WTC11 (cell line): ENCODE measurements at regions not wholly inside any gene's neighbourhood (a gene's known extent, or its start where the extent isn't known, plus 50 kb on each side); places are given as distances from the start of the nearest gene placed in this dataset.

Experiments
- ATAC-seq: fragments of 200-7000 bp; cut with Tn5 transposase; 2 replicates; pipeline ENCODE4 v1.10.0; 2021; ENCODE audit warnings: mild to moderate bottlenecking, moderate library complexity
- CTCF ChIA-PET: fragments of 300-600 bp; sonication (Branson Sonifier 250); formaldehyde crosslinking; loops from one replicate; lab custom pipeline; 2021; ENCODE audit warnings: antibody characterized with exemption; lab: Charles Lee
- POLR2A ChIA-PET: fragments of 350-600 bp; sonication (Branson Sonifier 250); formaldehyde crosslinking; loops from one replicate; lab custom pipeline; 2021; ENCODE audit warnings: antibody characterized with exemption; lab: Charles Lee
- DNase-seq: peaks from one replicate; pipeline ENCODE4 v3.0.0; 2021; ENCODE audit warnings: low spot score
- H3K27ac Mint-ChIP-seq: 2 replicates; pipeline ENCODE4 v1.8.0; 2021; ENCODE audit warnings: mixed read lengths
- H3K27me3 Mint-ChIP-seq: 2 replicates; pipeline ENCODE4 v1.8.0; 2021; ENCODE audit warnings: low read depth, mild to moderate bottlenecking, moderate library complexity, mixed read lengths
- H3K36me3 Mint-ChIP-seq: 2 replicates; pipeline ENCODE4 v1.8.0; 2021; ENCODE audit warnings: mixed read lengths
- H3K4me1 Mint-ChIP-seq: 2 replicates; pipeline ENCODE4 v1.8.0; 2022; ENCODE audit warnings: mixed read lengths
- H3K4me3 Mint-ChIP-seq: 2 replicates; pipeline ENCODE4 v1.8.0; 2021; ENCODE audit warnings: mild to moderate bottlenecking, moderate library complexity, mixed read lengths
- H3K9me3 Mint-ChIP-seq: 2 replicates; pipeline ENCODE4 v1.8.0; 2021; ENCODE audit warnings: mixed read lengths
- ATF1 ChIP-seq: sonication (generic); formaldehyde crosslinking; IDR thresholded peaks from 2 replicates; pipeline ENCODE4 v1.8.1; 2023; ENCODE audit warnings: mild to moderate bottlenecking, moderate library complexity, missing genetic modification reagents
- CREB1 ChIP-seq: sonication (generic); formaldehyde crosslinking; IDR thresholded peaks from 2 replicates; pipeline ENCODE4 v1.8.0; 2023; ENCODE audit warnings: mild to moderate bottlenecking, missing genetic modification reagents
- EMX1 ChIP-seq: fragments of 250-450 bp; sonication (Bioruptor Pico); IDR thresholded peaks from 2 replicates; pipeline ENCODE4 v1.8.0; 2021; ENCODE audit warnings: mild to moderate bottlenecking
- ESRRA ChIP-seq: sonication (generic); formaldehyde crosslinking; IDR thresholded peaks from 2 replicates; pipeline ENCODE4 v1.8.1; 2022; ENCODE audit warnings: mild to moderate bottlenecking, missing genetic modification reagents, borderline replicate concordance
- GRHL2 ChIP-seq: fragments of 250-450 bp; sonication (Bioruptor Pico); IDR thresholded peaks from 2 replicates; pipeline ENCODE4 v1.8.0; 2022; ENCODE audit warnings: mild to moderate bottlenecking, moderate library complexity; ENCODE audit not compliant: insufficient replicate concordance, severe bottlenecking
- NR3C1 ChIP-seq: sonication (generic); formaldehyde crosslinking; conservative IDR thresholded peaks from 2 replicates; pipeline ENCODE4 v1.8.1; 2023; ENCODE audit warnings: low read depth, mild to moderate bottlenecking, missing genetic modification reagents
- ZNF396 ChIP-seq: fragments of 250-450 bp; sonication (Bioruptor Pico); IDR thresholded peaks from 2 replicates; pipeline ENCODE4 v1.8.0; 2021; ENCODE audit warnings: mild to moderate bottlenecking, moderate library complexity, borderline replicate concordance
- TF ChIP-seq, protein P1 (sequence below): fragments of 250-450 bp; sonication (Bioruptor Pico); IDR thresholded peaks from 2 replicates; pipeline ENCODE4 v1.9.0; 2021; ENCODE audit warnings: mild to moderate bottlenecking, borderline replicate concordance
- TF ChIP-seq, protein P2 (sequence below): sonication (generic); formaldehyde crosslinking; IDR thresholded peaks from 2 replicates; pipeline ENCODE4 v1.8.0; 2022; ENCODE audit warnings: missing genetic modification reagents
- TF ChIP-seq, protein P3 (sequence below): fragments of 250-450 bp; sonication (Bioruptor Pico); IDR thresholded peaks from 2 replicates; pipeline ENCODE4 v1.9.0; 2021; ENCODE audit warnings: mild to moderate bottlenecking
- TF ChIP-seq, protein P4 (sequence below): sonication (generic); formaldehyde crosslinking; IDR thresholded peaks from 2 replicates; pipeline ENCODE4 v1.8.1; 2023; ENCODE audit warnings: mild to moderate bottlenecking, missing genetic modification reagents, borderline replicate concordance

GRCh38 chr13:33904431-33904830 lies 86.5 kb downstream of the RFC3 start:
- no peak for ATAC-seq
- no peak for TF ChIP-seq CREB1
- TF ChIP-seq EMX1 (CRISPR knock-in tag), result no peak
- TF ChIP-seq, protein P1, sequence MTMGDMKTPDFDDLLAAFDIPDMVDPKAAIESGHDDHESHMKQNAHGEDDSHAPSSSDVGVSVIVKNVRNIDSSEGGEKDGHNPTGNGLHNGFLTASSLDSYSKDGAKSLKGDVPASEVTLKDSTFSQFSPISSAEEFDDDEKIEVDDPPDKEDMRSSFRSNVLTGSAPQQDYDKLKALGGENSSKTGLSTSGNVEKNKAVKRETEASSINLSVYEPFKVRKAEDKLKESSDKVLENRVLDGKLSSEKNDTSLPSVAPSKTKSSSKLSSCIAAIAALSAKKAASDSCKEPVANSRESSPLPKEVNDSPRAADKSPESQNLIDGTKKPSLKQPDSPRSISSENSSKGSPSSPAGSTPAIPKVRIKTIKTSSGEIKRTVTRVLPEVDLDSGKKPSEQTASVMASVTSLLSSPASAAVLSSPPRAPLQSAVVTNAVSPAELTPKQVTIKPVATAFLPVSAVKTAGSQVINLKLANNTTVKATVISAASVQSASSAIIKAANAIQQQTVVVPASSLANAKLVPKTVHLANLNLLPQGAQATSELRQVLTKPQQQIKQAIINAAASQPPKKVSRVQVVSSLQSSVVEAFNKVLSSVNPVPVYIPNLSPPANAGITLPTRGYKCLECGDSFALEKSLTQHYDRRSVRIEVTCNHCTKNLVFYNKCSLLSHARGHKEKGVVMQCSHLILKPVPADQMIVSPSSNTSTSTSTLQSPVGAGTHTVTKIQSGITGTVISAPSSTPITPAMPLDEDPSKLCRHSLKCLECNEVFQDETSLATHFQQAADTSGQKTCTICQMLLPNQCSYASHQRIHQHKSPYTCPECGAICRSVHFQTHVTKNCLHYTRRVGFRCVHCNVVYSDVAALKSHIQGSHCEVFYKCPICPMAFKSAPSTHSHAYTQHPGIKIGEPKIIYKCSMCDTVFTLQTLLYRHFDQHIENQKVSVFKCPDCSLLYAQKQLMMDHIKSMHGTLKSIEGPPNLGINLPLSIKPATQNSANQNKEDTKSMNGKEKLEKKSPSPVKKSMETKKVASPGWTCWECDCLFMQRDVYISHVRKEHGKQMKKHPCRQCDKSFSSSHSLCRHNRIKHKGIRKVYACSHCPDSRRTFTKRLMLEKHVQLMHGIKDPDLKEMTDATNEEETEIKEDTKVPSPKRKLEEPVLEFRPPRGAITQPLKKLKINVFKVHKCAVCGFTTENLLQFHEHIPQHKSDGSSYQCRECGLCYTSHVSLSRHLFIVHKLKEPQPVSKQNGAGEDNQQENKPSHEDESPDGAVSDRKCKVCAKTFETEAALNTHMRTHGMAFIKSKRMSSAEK, result no peak
- no peak for TF ChIP-seq NR3C1
- no peak for TF ChIP-seq GRHL2 (CRISPR knock-in tag)
- TF ChIP-seq ZNF396 (CRISPR knock-in tag), result no peak
- ChIA-PET CTCF (no interaction called here), POLR2A (no interaction called here)
- H3K9me3 Mint-ChIP-seq, result peaks cover 11% of the 10 kb centered on the region
- peaks cover 4% of the 10 kb centered on the region for H3K36me3 Mint-ChIP-seq
- H3K27ac Mint-ChIP-seq, result no peak overlapping the region
- H3K4me1 Mint-ChIP-seq, result peaks cover 3% of the 10 kb centered on the region
- H3K4me3 Mint-ChIP-seq, result no peak overlapping the region
- DNase-seq, result no peak
- H3K27me3 Mint-ChIP-seq, result no peaks in the 10 kb centered on the region

GRCh38 chr13:33908116-33908515 lies 90.2 kb downstream of the RFC3 start:
- ATAC-seq, result no peak
- CTCF ChIA-PET, result no interaction called here

DNA sequence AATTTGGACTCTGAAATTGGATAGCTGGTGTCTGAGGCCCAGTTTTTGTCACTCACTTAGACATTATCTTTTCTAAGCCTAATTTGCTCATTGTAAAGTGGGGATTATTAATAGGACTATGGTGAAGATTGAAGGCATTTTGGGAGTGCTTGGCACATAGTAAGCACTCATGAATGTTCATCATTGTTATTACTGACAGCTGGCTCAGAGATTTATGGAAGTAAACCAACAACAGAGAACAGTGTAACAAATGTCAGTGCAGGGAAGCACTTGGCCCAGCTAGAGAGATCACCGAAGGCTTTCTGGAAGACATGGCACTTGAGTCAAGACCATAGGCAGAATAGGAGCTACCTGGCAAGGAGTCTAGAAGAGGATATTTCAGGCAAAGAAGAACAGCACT lies 92.3 kb downstream of the RFC3 start:
- H3K4me3 Mint-ChIP-seq, result no peak overlapping the region
- H3K4me1 Mint-ChIP-seq, result peaks cover 3% of the 10 kb centered on the region
- DNase-seq (no peak), ATAC-seq (no peak)
- POLR2A ChIA-PET, result no interaction called here
- no peaks in the 10 kb centered on the region for H3K27me3 Mint-ChIP-seq
- H3K27ac Mint-ChIP-seq, result no peak overlapping the region
- CTCF ChIA-PET, result no interaction called here
- H3K9me3 Mint-ChIP-seq, result no peaks in the 10 kb centered on the region
- no peaks in the 10 kb centered on the region for H3K36me3 Mint-ChIP-seq
- TF ChIP-seq ESRRA (CRISPR knock-in tag) (no peak), ATF1 (no peak)
- TF ChIP-seq, protein P2, sequence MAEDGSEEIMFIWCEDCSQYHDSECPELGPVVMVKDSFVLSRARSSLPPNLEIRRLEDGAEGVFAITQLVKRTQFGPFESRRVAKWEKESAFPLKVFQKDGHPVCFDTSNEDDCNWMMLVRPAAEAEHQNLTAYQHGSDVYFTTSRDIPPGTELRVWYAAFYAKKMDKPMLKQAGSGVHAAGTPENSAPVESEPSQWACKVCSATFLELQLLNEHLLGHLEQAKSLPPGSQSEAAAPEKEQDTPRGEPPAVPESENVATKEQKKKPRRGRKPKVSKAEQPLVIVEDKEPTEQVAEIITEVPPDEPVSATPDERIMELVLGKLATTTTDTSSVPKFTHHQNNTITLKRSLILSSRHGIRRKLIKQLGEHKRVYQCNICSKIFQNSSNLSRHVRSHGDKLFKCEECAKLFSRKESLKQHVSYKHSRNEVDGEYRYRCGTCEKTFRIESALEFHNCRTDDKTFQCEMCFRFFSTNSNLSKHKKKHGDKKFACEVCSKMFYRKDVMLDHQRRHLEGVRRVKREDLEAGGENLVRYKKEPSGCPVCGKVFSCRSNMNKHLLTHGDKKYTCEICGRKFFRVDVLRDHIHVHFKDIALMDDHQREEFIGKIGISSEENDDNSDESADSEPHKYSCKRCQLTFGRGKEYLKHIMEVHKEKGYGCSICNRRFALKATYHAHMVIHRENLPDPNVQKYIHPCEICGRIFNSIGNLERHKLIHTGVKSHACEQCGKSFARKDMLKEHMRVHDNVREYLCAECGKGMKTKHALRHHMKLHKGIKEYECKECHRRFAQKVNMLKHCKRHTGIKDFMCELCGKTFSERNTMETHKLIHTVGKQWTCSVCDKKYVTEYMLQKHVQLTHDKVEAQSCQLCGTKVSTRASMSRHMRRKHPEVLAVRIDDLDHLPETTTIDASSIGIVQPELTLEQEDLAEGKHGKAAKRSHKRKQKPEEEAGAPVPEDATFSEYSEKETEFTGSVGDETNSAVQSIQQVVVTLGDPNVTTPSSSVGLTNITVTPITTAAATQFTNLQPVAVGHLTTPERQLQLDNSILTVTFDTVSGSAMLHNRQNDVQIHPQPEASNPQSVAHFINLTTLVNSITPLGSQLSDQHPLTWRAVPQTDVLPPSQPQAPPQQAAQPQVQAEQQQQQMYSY (CRISPR knock-in tag), result no peak
- TF ChIP-seq, protein P3, sequence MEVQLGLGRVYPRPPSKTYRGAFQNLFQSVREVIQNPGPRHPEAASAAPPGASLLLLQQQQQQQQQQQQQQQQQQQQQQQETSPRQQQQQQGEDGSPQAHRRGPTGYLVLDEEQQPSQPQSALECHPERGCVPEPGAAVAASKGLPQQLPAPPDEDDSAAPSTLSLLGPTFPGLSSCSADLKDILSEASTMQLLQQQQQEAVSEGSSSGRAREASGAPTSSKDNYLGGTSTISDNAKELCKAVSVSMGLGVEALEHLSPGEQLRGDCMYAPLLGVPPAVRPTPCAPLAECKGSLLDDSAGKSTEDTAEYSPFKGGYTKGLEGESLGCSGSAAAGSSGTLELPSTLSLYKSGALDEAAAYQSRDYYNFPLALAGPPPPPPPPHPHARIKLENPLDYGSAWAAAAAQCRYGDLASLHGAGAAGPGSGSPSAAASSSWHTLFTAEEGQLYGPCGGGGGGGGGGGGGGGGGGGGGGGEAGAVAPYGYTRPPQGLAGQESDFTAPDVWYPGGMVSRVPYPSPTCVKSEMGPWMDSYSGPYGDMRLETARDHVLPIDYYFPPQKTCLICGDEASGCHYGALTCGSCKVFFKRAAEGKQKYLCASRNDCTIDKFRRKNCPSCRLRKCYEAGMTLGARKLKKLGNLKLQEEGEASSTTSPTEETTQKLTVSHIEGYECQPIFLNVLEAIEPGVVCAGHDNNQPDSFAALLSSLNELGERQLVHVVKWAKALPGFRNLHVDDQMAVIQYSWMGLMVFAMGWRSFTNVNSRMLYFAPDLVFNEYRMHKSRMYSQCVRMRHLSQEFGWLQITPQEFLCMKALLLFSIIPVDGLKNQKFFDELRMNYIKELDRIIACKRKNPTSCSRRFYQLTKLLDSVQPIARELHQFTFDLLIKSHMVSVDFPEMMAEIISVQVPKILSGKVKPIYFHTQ, result no peak

More at GRCh38 chr13:33908116-33908515, 90.2 kb downstream of the RFC3 start:
- Mint-ChIP-seq H3K4me3 (no peak overlapping the region), H3K9me3 (no peaks in the 10 kb centered on the region), H3K27me3 (no peaks in the 10 kb centered on the region), H3K36me3 (no peaks in the 10 kb centered on the region), H3K27ac (no peak overlapping the region), H3K4me1 (peaks cover 3% of the 10 kb centered on the region)
- POLR2A ChIA-PET, result no interaction called here
- no peak for DNase-seq
- TF ChIP-seq, protein P4, sequence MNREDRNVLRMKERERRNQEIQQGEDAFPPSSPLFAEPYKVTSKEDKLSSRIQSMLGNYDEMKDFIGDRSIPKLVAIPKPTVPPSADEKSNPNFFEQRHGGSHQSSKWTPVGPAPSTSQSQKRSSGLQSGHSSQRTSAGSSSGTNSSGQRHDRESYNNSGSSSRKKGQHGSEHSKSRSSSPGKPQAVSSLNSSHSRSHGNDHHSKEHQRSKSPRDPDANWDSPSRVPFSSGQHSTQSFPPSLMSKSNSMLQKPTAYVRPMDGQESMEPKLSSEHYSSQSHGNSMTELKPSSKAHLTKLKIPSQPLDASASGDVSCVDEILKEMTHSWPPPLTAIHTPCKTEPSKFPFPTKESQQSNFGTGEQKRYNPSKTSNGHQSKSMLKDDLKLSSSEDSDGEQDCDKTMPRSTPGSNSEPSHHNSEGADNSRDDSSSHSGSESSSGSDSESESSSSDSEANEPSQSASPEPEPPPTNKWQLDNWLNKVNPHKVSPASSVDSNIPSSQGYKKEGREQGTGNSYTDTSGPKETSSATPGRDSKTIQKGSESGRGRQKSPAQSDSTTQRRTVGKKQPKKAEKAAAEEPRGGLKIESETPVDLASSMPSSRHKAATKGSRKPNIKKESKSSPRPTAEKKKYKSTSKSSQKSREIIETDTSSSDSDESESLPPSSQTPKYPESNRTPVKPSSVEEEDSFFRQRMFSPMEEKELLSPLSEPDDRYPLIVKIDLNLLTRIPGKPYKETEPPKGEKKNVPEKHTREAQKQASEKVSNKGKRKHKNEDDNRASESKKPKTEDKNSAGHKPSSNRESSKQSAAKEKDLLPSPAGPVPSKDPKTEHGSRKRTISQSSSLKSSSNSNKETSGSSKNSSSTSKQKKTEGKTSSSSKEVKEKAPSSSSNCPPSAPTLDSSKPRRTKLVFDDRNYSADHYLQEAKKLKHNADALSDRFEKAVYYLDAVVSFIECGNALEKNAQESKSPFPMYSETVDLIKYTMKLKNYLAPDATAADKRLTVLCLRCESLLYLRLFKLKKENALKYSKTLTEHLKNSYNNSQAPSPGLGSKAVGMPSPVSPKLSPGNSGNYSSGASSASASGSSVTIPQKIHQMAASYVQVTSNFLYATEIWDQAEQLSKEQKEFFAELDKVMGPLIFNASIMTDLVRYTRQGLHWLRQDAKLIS (CRISPR knock-in tag), result no peak
